GM18519 (cell line): ENCODE measurements at regions not wholly inside any gene's neighbourhood (a gene's known extent, or its start where the extent isn't known, plus 50 kb on each side); places are given as distances from the start of the nearest gene placed in this dataset.

Experiments used
- ATAC-seq: cut with Tn5 transposase; IDR thresholded peaks from one replicate; pipeline ENCODE4 v1.9.1; 2021; ENCODE audit warnings: mild to moderate bottlenecking, moderate library complexity; ENCODE audit not compliant: unreplicated experiment, low FRiP score

DNA sequence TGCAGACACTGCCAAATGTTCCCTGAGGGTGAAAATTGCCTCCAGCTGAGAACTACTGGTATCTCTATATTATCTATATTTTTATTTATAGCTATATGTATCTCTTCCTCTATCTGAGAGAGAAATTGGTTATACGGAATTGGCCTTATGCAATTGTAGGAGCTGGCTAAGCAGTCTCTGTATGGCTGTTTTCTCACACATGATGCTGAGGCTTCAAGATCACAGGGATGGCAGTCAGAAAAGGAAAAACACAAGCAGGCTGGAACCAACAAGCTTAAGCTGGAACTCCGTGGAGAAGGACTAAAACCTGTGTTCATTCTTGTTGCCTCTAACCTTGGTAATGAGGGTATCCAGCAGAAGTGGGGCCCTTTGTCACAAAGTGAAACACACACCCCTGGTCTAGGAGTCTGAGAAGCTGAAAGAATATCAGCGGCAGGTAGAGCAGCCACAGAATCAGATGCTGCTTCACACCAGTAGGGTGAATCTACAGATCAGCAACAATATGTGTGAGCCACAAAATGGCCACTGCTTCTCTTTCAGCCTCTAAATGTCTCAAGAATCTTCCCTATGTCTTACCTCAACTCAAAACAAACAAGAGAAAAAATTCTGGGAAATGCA lies 166.5 kb upstream of the PPP1R2C start:
- no peak for ATAC-seq

DNA sequence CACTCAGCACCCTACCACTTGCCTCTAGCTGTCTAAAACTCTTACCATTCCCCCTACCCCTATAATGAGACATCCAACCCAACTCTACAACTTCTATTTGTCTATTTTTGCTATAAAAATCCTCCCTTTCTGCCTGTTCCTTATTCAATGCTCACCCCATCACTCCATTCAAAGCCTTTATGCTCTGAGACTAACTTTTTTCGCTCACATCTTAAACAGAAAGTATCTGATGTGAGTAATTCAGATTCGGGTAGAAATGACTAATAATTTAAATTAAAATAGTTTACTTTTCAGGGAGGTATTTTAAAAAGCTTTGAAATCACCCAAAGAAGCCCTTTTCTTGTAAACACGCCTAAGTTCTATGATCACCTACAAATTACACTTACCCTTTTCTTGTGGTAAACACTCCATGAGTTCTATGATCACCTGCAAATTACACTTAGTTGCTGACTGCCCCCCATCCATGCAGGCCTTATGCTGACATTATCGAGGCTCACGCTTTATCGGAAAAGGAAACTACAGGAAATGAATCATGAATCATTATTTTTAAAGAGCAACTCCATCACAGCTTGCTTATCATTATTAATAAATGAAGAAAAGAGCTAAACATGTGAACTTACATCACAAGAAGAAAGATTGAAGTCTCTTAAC lies 168.7 kb upstream of the PPP1R2C start:
- no peak for ATAC-seq

DNA sequence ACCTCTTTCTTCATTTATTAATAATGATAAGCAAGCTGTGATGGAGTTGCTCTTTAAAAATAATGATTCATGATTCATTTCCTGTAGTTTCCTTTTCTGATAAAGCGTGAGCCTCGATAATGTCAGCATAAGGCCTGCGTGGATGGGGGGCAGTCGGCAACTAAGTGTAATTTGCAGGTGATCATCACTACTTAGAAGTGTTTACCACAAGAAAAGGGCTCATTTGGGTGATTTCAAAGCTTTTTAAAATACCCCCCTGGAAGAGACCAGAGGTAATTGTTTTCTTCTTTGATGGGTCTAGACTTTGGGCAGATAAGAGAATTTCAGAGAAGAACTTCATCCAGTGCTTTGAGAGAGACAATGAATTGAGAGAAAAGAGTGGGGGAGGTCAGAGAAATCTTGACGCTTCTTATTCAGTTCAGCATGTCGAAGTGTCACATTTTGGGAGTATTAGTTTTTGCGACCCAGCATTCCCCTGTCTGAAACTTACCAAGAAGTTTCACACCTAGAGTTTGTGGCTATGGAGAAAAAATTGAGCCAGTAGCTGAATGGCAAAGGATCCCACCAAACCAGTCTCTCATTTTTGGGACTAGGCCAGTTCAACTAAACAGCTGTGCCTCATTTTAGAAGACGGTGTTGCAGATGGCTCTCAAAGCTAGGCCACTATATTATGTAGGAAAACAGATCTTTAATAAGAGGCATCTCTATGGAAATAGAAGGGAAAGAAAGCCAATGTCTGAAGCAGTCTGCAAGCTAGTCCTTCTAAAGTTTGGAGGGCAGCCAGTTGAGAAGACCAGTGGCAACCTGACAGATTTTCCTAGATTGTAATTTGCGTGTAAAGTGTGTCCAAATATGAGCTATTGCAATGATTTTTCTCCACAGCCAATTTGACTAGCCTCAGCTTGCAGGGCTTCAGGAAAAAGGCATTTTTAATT lies 171.0 kb upstream of the PPP1R2C start:
- no peak for ATAC-seq

DNA sequence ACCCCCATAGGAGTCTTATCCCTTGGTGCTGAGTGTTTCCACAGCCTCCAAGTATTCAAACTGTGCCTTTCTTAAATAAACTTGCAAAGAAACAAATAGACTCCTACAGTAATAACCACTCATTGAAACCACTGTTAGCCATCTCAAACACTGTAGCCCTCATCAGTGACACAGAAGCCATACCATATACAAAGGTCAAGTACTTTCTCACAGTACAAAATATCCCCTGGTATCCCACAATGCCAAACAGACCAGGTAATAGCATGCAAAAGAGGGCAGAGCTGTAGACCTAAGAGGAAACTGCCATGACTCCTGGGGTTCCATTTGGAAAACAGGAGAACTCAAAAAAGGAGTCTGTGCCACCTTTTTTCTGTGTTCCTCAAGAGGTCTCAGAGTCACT lies 173.8 kb upstream of the PPP1R2C start:
- no peak for ATAC-seq

DNA sequence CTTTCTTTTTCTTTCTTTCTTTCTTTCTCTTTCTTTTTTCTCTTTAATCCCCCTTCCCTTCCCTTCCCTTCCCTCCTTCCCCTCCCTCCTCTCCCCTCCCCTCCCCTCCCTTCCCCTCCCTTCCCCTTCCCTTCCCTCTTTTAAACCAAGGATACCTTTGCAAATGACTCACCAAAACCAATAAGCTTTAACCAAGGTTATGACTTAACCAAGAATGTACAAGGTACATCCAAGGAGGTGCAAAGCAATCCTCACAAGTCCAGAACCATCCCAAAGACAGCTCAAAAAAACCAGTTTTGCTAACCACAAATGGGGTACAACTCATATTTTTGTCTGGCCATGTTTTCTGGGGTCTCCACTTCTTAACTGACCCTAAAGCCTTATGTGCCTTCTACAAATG lies 174.7 kb upstream of the PPP1R2C start:
- no peak for ATAC-seq

DNA sequence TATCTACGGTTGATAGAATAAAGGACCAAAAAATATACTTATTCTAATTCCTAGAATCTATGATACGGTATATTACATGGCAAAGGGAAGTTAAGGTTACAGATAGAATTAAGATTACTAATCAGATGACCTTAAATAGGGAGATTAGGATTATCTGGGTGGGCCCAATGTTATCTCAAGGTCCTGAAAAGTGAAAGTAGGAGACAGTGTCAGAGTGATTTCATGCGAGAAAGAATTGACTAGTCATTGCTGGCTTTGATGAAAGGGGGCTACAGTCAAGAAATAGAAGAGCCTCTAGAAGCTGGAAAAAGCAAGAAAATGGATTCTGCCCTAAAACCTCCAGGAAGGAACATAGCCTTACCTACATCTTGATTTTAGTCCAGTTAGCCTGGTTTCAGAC lies 176.9 kb upstream of the PPP1R2C start:
- ATAC-seq = no peak

DNA sequence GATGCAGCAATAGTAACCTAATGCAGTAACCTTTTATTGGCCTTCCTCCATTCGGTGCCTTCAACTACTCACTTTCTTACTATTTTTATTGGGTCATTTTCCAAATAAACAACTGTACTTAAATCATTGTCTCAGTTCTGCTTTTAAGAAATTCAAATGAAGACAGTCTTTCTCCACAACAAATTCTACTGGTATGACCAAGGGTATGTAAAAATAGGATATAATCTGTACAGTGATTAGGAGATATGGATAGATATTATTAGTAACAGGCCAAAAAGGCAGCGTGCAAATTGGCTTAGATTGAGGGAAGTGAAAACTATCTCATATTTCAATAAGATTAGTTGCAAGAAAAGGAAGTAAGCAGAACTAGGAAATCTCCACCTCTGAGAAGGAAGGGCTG lies 177.4 kb upstream of the PPP1R2C start:
- peak; percentile 81 for ATAC-seq

DNA sequence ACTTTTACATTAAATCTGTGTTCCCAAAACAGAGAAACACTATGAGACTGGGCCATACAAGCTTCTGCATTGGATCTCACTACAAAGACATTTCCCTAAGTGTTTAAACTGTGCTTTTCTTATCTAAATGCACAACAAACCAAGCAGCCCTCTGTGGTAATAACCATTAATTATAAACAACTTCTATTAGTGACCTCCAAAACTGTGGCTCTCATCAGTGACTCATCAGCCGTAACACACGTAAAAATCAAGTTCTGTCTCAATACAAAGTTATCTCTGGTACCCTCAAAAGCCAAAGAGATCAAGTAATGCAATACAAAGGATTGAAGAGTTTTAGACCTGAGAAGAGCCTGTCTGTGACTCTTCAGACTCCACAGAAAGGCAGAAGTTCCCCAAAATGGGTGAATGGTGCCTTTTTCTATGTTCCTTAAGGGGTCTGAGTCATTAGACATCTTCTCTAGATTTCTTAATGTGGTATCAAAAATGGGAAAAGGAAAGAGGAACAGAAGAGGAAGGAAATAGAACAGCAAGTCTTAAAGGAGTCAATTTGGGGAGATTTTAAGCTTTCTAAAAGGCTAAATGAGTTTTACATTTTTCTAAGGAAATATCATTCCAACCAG lies 189.8 kb upstream of the PPP1R2C start:
- ATAC-seq = no peak

DNA sequence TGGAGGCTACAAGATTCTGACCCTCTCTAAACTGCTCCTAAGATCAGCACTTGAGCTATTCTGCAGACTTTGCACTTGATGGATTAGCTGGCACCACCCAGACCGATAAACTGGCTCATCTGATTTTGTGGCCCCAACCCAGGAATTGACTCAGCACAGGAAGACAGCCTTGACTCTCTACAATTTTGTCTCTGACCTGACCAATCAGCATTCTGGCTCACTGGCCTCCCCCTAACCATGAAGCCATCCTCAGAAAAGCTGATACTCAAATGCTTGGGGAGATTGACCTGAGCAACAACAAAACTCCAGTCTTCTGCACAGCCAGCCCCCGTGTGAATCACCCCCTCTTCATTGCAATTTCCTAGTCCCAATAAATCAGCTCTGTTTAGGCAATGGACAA lies 195.4 kb upstream of the PPP1R2C start:
- no peak for ATAC-seq

DNA sequence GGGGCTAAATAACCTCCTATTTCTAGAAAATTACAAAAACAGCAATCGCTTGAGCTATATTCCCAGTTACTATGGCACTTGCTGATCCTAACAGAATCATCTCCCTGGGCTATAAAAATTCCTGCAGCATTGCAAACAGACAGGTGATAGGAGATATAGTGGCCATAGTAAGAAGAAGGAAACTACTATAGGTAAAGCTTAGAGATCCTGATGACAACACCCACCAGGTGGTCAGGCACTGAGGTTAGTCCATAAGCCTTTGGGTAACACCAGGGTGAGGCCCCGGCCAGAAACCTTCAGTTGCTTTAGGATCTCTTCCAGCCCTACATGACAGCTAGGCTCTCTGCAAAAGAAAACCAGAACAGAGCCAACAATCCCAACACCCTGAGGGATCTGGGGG lies 197.9 kb upstream of the PPP1R2C start:
- no peak for ATAC-seq

DNA sequence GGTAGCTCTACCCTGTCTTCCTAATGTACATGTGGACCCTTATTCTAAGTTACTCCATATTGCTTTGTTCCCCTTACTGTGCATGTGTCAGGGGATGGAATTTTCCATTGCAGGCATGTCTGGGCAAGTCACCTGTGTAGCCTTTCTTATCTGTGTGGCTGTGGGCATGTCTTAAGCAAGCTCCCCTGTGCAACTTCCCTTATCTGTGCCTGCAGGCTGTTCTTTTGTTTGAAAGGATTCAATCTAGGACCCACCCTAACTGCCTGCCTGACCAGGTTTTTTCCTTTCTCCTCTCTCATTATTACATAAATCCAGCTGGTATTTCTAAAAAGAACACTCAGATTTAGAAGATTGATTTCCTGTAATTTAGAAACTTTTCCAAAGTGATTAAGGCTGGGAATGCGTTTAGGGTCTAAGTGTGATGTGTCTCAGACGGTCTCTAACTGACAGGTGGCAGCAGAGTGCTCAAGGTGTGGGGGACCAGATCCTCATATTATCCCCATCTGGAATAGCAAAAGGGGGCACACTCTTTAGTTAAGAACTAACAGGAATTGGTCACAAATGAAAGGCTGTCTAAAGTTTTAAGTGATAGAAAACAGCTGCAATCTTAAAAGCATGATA lies 198.9 kb upstream of the PPP1R2C start:
- ATAC-seq = no peak

DNA sequence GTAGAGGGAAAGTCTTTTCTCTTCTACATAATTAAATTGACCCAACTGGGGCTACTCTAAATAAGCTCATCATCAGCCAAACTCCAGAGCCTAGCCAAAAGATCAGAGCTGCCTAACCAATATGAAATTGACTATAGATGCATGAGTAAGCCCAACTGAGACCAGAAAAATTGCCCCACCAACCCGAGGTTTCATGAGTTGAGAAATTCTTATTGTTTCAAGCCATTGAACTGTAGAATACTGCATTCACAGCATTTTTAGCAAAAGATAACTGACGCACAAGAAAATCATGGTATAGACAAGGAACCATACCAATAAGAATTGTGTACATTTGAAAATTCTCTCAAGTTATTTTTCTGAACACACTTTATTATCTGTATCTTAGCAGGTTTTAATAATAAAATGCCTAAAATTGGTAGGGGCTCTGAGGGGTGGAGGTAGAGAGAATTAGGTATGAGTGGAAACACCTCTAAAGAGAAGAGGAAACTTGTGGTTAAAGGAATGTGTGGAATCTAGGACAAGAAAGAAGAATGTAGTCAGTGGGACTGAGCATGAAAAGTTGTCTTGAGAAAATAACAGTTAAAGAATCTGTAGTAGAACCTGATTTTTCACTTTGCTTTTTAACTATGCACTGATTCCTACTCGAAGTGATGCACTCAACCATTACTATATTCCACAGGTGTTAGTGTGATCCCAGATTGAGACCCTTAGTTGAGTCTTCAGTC lies 200.9 kb upstream of the PPP1R2C start:
- no peak for ATAC-seq

DNA sequence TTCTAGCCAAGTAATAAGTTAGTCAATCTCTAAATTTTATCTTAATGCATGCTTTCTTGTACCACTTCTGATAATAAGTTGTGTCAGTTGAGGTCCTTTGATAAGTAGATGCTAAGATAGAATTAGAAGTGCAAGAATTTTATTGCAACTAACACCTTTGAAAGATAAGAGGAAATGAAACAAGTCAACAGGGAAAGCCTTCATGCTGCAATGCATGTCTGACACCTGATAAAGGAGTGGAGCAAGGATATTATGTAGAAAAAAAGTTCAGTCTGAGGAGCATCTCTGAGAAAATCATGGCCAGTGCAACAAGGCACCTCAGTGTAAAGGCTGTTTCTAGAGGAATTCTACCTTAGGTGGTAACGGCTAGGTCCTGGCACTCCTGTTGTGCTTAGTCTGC lies 210.7 kb upstream of the PPP1R2C start:
- ATAC-seq = no peak

DNA sequence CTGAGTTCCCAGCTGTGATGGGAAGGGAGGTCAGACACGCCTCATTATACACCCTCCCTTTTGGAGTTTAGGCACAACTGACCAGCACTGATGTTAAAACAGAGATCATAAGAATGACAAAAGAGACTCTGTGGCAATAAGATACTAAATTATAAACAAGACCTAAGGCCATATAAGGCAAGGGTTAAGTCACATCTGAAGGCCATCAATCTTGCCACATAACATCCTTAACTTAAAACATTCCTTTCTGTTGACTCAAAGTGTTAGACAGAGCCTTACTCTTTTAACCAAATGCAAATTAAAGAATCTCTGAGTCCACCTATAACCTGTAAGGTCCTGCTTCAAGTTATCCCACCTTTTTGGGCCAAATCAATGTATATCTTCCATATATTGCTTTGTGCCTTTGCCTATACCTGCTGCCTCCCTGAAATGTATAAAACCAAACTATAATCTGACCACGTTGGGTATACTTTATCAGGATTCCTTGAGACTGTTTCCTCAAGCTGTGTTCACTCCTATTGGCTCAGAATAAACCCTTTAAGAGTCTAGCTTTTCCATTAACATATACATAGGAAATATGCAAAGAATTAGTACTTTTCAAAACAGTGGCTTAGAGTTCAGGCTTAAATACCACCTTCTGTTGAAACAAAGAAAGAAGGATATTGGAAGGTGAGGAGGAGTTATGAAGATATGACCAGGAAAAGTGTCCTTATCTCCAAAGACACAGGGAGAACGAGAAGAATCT lies 214.4 kb upstream of the PPP1R2C start:
- ATAC-seq = no peak

DNA sequence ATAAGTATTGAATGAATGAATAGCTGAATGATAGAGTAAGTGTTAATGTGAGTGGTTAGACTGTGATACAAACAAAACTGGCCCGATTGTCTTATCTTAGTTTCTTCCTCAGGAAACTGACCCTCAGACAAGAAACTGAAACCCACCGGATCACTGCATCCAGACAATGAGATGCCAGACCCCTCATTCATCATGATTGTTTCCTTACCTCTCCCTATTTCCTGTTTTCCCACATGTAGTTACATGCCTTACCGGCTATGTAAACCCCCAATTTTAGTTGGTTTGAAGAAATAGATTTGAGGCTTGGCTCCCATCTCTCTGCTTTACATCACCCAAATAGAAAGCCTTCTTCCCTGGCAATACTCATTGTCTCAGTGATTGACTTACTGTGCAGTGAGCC lies 218.9 kb upstream of the PPP1R2C start:
- ATAC-seq = no peak

DNA sequence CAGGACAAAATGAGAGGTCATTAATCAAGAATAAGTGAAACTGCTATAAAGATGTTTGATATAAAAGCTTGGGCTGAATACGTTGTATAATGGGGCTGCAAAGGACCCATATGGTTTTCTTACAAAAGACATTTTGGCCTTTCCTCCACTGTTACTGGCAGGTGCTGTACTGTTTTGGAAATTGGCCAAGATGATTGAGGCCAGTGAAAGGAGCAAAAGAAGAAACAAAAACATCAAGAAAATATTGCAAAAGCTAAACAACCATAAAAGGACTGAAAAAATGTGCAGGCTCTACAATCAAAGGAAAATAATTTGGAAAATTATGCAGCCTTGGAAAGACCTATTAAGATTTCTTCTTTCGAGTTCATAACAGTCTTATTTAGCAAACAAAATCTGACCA lies 222.2 kb upstream of the PPP1R2C start:
- ATAC-seq = no peak

DNA sequence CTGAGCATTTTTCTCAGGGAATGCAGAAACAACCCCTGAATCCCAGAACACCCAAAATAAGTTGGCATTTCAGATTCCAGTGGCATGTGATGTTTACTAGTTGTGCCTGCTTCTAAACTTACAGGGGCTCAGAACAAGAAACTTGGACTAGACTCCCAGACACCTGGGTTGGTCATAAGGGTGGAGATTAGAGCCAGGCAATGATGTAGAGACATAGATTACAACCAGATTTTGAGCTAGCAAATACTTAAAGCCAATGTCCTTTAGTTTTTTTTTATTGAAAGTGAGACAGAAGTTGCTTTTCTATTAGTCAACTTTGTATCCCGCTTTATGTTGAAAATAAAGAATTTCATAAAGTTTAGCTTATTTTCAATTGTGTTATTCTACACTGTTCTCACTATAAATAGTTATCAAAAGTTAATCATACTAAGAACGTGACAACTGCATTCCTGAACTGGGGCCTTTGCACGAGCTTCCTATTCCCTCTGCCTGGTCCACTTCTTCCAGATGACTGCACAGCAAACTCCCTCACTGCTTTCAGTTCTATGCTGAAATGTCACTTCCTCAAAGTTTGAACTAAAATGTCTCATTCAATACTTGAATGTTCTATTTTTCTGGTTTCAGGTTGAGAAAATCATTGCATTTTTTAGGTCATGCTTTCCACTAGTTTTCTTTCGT lies 224.7 kb upstream of the PPP1R2C start:
- ATAC-seq = peak; percentile 79

DNA sequence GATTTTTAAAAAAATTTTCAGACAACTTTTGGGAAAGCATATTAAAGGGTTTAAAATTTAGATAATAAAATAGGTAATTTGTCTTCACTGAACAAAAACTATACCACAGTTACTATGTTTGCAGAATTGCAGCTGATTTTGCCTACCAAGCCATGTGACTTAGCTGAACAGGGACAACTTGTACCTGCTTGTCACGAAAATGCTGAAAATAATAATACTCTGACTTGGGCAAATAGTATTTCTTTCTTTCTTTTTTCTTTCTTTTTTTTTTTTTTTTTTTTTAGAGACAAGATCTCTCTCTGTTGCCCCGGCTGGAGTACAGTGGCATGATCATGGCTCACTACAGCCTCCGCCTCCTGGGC lies 225.2 kb upstream of the PPP1R2C start:
- ATAC-seq = peak; percentile 19

DNA sequence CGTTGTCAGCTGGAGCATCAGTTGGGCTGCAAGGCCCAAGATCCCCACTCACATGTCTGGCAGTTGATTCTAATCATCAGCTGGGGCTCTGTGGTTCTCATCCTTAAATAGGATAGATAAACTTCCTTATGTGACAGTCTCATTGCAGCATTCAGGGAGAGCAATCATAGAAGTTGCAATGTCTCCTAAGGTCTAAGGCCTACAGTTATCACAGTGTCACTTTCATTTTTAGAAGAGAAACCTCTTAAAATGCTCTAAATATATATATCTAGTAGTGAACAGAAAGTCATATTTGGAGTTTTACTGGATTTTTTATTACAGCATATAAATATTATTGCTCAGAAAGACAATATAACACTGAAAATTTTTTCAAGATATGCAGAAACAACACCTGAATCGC lies 226.0 kb upstream of the PPP1R2C start:
- ATAC-seq = no peak
